ENCODE measurements at regions not wholly inside any gene's neighbourhood (a gene's known extent, or its start where the extent isn't known, plus 50 kb on each side); places are given as distances from the start of the nearest gene placed in this dataset.

DNA sequence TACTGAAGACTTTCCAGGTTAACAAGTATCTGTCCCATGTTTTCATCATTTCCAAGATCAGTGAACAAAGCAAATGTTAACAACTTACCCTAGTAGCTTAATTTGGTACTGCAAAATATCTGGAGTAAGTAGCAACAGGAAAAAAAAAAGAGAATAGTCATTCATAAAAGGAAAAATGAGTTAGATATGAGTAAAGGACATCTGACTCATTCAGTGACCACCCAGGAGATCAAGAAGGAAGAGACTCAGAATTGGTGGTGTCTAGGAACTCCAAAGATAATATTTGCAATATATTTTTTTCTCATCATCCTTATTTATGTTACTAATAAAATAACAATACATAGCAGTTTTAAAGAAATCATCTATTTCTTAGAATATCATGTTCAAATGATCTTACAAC lies 253.8 kb upstream of the COL8A1 start:
- ATAC-seq (ENCODE audit: insufficient read depth, low FRiP score) (no peak), DNase-seq (no peak)
- Histone ChIP-seq H3K27ac (ENCODE audit: low read depth in 1 of 2, low read length in 1 of 2) (no peak overlapping the region), H3K36me3 (ENCODE audit: control insufficient read depth in 4 of 4, insufficient read depth in 4 of 4, low read length in 4 of 4) (no peaks in the 10 kb centered on the region), H3K9me3 (ENCODE audit: control insufficient read depth in 4 of 4, insufficient read depth in 3 of 4, low read length in 3 of 4) (no peaks in the 10 kb centered on the region), H3K9ac (ENCODE audit: insufficient read depth in 1 of 2, low read length in 2 of 2) (no peak overlapping the region), H3K27me3 (ENCODE audit: control insufficient read depth in 3 of 3, insufficient read depth in 3 of 3, low read length in 2 of 3) (no peaks in the 10 kb centered on the region), H3K4me1 (ENCODE audit: control insufficient read depth in 5 of 5, insufficient read depth in 5 of 5, low read length in 5 of 5) (no peaks in the 10 kb centered on the region), H3K4me3 (no peak overlapping the region)
- TF ChIP-seq, protein P1, sequence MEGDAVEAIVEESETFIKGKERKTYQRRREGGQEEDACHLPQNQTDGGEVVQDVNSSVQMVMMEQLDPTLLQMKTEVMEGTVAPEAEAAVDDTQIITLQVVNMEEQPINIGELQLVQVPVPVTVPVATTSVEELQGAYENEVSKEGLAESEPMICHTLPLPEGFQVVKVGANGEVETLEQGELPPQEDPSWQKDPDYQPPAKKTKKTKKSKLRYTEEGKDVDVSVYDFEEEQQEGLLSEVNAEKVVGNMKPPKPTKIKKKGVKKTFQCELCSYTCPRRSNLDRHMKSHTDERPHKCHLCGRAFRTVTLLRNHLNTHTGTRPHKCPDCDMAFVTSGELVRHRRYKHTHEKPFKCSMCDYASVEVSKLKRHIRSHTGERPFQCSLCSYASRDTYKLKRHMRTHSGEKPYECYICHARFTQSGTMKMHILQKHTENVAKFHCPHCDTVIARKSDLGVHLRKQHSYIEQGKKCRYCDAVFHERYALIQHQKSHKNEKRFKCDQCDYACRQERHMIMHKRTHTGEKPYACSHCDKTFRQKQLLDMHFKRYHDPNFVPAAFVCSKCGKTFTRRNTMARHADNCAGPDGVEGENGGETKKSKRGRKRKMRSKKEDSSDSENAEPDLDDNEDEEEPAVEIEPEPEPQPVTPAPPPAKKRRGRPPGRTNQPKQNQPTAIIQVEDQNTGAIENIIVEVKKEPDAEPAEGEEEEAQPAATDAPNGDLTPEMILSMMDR (IDR thresholded peaks at IDR 0.05; ENCODE audit: control extremely low read depth, extremely low read depth) = no peak

DNA sequence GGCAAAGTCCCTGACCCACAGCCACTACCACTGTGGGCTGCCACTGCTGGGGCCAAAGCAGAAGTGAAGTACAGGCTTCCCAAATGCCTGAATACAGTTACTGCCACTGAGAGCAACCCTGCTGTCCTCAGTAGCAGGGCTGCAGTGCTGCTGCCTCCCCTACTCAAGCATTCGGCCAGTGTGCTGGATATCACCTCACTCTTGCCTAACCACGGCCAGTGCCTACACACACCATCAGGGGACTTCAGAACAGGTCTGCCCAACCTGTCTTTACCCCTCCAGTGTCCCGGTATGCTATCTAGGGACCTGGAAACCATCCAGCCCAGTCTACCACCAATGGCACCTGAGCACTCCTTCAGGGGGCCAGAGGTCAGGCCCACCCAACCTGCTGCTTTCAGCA lies 261.5 kb upstream of the COL8A1 start:
- Histone ChIP-seq H3K36me3 (ENCODE audit: control insufficient read depth in 4 of 4, insufficient read depth in 4 of 4, low read length in 4 of 4) (no peaks in the 10 kb centered on the region), H3K4me1 (ENCODE audit: control insufficient read depth in 5 of 5, insufficient read depth in 5 of 5, low read length in 5 of 5) (no peaks in the 10 kb centered on the region), H3K9me3 (ENCODE audit: control insufficient read depth in 4 of 4, insufficient read depth in 3 of 4, low read length in 3 of 4) (no peaks in the 10 kb centered on the region), H3K4me3 (no peak overlapping the region), H3K27ac (ENCODE audit: low read depth in 1 of 2, low read length in 1 of 2) (no peak overlapping the region), H3K9ac (ENCODE audit: insufficient read depth in 1 of 2, low read length in 2 of 2) (no peak overlapping the region), H3K27me3 (ENCODE audit: control insufficient read depth in 3 of 3, insufficient read depth in 3 of 3, low read length in 2 of 3) (no peaks in the 10 kb centered on the region)
- 84 to 88% methylated on average over 3 of the region's 3 CpGs for WGBS, 2 donors
- TF ChIP-seq, protein P1 (IDR thresholded peaks at IDR 0.05; ENCODE audit: control extremely low read depth, extremely low read depth) = no peak
- ATAC-seq (ENCODE audit: insufficient read depth, low FRiP score) = no peak
- no peak for DNase-seq

GRCh38 chr3:99373846-99374210 lies 264.6 kb upstream of the COL8A1 start:
- Histone ChIP-seq H3K9ac (ENCODE audit: insufficient read depth in 1 of 2, low read length in 2 of 2) (no peak overlapping the region), H3K36me3 (ENCODE audit: control insufficient read depth in 4 of 4, insufficient read depth in 4 of 4, low read length in 4 of 4) (no peaks in the 10 kb centered on the region), H3K4me3 (no peak overlapping the region), H3K9me3 (ENCODE audit: control insufficient read depth in 4 of 4, insufficient read depth in 3 of 4, low read length in 3 of 4) (no peaks in the 10 kb centered on the region), H3K4me1 (ENCODE audit: control insufficient read depth in 5 of 5, insufficient read depth in 5 of 5, low read length in 5 of 5) (no peaks in the 10 kb centered on the region), H3K27ac (ENCODE audit: low read depth in 1 of 2, low read length in 1 of 2) (no peak overlapping the region), H3K27me3 (ENCODE audit: control insufficient read depth in 3 of 3, insufficient read depth in 3 of 3, low read length in 2 of 3) (no peaks in the 10 kb centered on the region)
- ATAC-seq (ENCODE audit: insufficient read depth, low FRiP score) (no peak), DNase-seq (no peak)
- TF ChIP-seq, protein P1 (IDR thresholded peaks at IDR 0.05; ENCODE audit: control extremely low read depth, extremely low read depth) = no peak
- 82 to 87% methylated on average over 2 of the region's 2 CpGs for WGBS, 2 donors

- no peak overlapping the region for H3K9ac ChIP-seq (ENCODE audit: insufficient read depth in 1 of 2, low read length in 2 of 2)
- H3K4me3 ChIP-seq = no peak overlapping the region
- no peaks in the 10 kb centered on the region for H3K27me3 ChIP-seq (ENCODE audit: control insufficient read depth in 3 of 3, insufficient read depth in 3 of 3, low read length in 2 of 3)
- no peaks in the 10 kb centered on the region for H3K36me3 ChIP-seq (ENCODE audit: control insufficient read depth in 4 of 4, insufficient read depth in 4 of 4, low read length in 4 of 4)
- TF ChIP-seq, protein P1 (IDR thresholded peaks at IDR 0.05; ENCODE audit: control extremely low read depth, extremely low read depth) = no peak
- no peaks in the 10 kb centered on the region for H3K9me3 ChIP-seq (ENCODE audit: control insufficient read depth in 4 of 4, insufficient read depth in 3 of 4, low read length in 3 of 4)
- DNase-seq = peak in 1 of 3 donors; percentile 13
- 66 to 78% methylated on average over 4 of the region's 4 CpGs for WGBS, 2 donors
- no peak overlapping the region for H3K27ac ChIP-seq (ENCODE audit: low read depth in 1 of 2, low read length in 1 of 2)
- H3K4me1 ChIP-seq (ENCODE audit: control insufficient read depth in 5 of 5, insufficient read depth in 5 of 5, low read length in 5 of 5) = no peaks in the 10 kb centered on the region
- ATAC-seq (ENCODE audit: insufficient read depth, low FRiP score) = no peak
Measured at GRCh38 chr3:99373088-99373845, 265.1 kb upstream of the COL8A1 start.

Measured in lung (tissue), 11 donors.